ENCODE measurements at regions not wholly inside any gene's neighbourhood (a gene's known extent, or its start where the extent isn't known, plus 50 kb on each side); places are given as distances from the start of the nearest gene placed in this dataset.
"Not testable (repeated sequence)": the region's sequence is repeated elsewhere in the genome, so short reads cannot be mapped to it uniquely, and the experiment has no call there.

- H3K27ac ChIP-seq (ENCODE audit: low read length) = no peak overlapping the region
- ChIA-PET POLR2A (ENCODE audit: unreplicated experiment) (no interaction called here), CTCF (no interaction called here)
- no peaks in the 10 kb centered on the region for H3K79me2 ChIP-seq (ENCODE audit: low read length)
- H3K4me2 ChIP-seq (ENCODE audit: low read length) = no peak overlapping the region
- H3K9me2 ChIP-seq (replicated peaks; ENCODE audit: low read length) = no peaks in the 10 kb centered on the region
- BruUV-seq (replicated peaks) = no TSS peak
- TF ChIP-seq EZH2phosphoT487 (IDR thresholded peaks at IDR 0.05; ENCODE audit: borderline replicate concordance, low read length) = no peak
- TF ChIP-seq CTCF (conservative IDR thresholded peaks at IDR 0.05; ENCODE audit: low read depth, low read length) = no peak
- no peak for TF ChIP-seq EZH2 (IDR thresholded peaks at IDR 0.05; ENCODE audit: low read length, unreplicated experiment)
- H4K20me1 ChIP-seq (ENCODE audit: low read length) = no peaks in the 10 kb centered on the region
- no peak overlapping the region for H3K4me3 ChIP-seq (ENCODE audit: low read length)
- H3K27me3 ChIP-seq (ENCODE audit: low read length) = no peaks in the 10 kb centered on the region
- no peaks in the 10 kb centered on the region for H3K4me1 ChIP-seq (ENCODE audit: insufficient read depth, low read length)
- H2AFZ ChIP-seq (ENCODE audit: low read length) = no peak overlapping the region
- ATAC-seq (no peak), DNase-seq (peak; percentile 16)
- no peak overlapping the region for H3K9ac ChIP-seq (ENCODE audit: low read length)
- no peaks in the 10 kb centered on the region for H3F3A ChIP-seq (ENCODE audit: low read length, unreplicated experiment)
- intact Hi-C loops (cut with micrococcal nuclease) = no loop called here
- no peaks in the 10 kb centered on the region for H3K36me3 ChIP-seq (ENCODE audit: low read depth, low read length)
- no peaks in the 10 kb centered on the region for H3K9me3 ChIP-seq (ENCODE audit: low read length)
Measured at GRCh38 chr10:18822156-18822555, 162.9 kb downstream of the ARL5B start.

DNA sequence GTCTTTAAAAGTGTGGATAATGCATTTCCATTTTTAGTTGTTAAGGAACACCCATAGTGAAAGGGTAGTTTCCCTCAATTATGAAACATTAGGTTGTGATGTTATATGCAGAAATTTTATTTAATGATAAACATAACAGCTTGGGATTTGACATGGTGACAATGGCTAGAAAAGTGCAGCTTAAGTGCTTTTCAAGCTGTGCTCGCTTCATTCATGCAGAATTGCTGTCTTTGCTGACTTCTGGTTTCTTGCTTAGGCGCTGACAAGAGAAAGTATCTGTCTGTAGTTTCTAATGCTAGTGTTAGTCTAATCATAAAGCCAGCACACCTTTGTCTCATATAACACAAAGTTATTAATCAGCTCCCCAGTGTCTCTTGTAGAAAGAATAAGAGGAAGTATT is 170.0 kb downstream of the ARL5B start:
- Histone ChIP-seq H3K4me1 (ENCODE audit: insufficient read depth, low read length) (no peaks in the 10 kb centered on the region), H3K27ac (ENCODE audit: low read length) (no peak overlapping the region), H4K20me1 (ENCODE audit: low read length) (no peaks in the 10 kb centered on the region), H3F3A (ENCODE audit: low read length, unreplicated experiment) (no peaks in the 10 kb centered on the region), H2AFZ (ENCODE audit: low read length) (no peak overlapping the region), H3K79me2 (ENCODE audit: low read length) (no peaks in the 10 kb centered on the region), H3K4me2 (ENCODE audit: low read length) (no peak overlapping the region), H3K9ac (ENCODE audit: low read length) (no peak overlapping the region), H3K4me3 (ENCODE audit: low read length) (no peak overlapping the region), H3K9me3 (ENCODE audit: low read length) (no peaks in the 10 kb centered on the region), H3K36me3 (ENCODE audit: low read depth, low read length) (no peaks in the 10 kb centered on the region), H3K27me3 (ENCODE audit: low read length) (peaks cover 8% of the 10 kb centered on the region; the same call in 1 of the 2 replicates), H3K9me2 (replicated peaks; ENCODE audit: low read length) (no peaks in the 10 kb centered on the region)
- no peak for TF ChIP-seq CTCF (conservative IDR thresholded peaks at IDR 0.05; ENCODE audit: low read depth, low read length)
- no peak for TF ChIP-seq EZH2phosphoT487 (IDR thresholded peaks at IDR 0.05; ENCODE audit: borderline replicate concordance, low read length)
- CTCF ChIA-PET = no interaction called here
- DNase-seq (no peak), ATAC-seq (no peak)
- POLR2A ChIA-PET (ENCODE audit: unreplicated experiment) = no interaction called here
- intact Hi-C loops (cut with micrococcal nuclease) = no loop called here
- no TSS peak for BruUV-seq (replicated peaks)

- TF ChIP-seq EZH2phosphoT487 (IDR thresholded peaks at IDR 0.05; ENCODE audit: borderline replicate concordance, low read length) = no peak
- no peak for TF ChIP-seq EZH2 (IDR thresholded peaks at IDR 0.05; ENCODE audit: low read length, unreplicated experiment)
- TF ChIP-seq CTCF (conservative IDR thresholded peaks at IDR 0.05; ENCODE audit: low read depth, low read length) = no peak
- H3K27me3 ChIP-seq (ENCODE audit: low read length) = peaks cover 8% of the 10 kb centered on the region; the same call in 1 of the 2 replicates
- H3K36me3 ChIP-seq (ENCODE audit: low read depth, low read length) = no peaks in the 10 kb centered on the region
- H3K9me2 ChIP-seq (replicated peaks; ENCODE audit: low read length) = no peaks in the 10 kb centered on the region
- no TSS peak for BruUV-seq (replicated peaks)
- ATAC-seq = no peak
- H3K4me2 ChIP-seq (ENCODE audit: low read length) = no peak overlapping the region
- H4K20me1 ChIP-seq (ENCODE audit: low read length) = no peaks in the 10 kb centered on the region
- no peak overlapping the region for H3K9ac ChIP-seq (ENCODE audit: low read length)
- H2AFZ ChIP-seq (ENCODE audit: low read length) = no peak overlapping the region
- H3K9me3 ChIP-seq (ENCODE audit: low read length) = no peaks in the 10 kb centered on the region
- no peak overlapping the region for H3K27ac ChIP-seq (ENCODE audit: low read length)
- intact Hi-C loops (cut with micrococcal nuclease) = no loop called here
- H3K79me2 ChIP-seq (ENCODE audit: low read length) = no peaks in the 10 kb centered on the region
- no peaks in the 10 kb centered on the region for H3F3A ChIP-seq (ENCODE audit: low read length, unreplicated experiment)
- ChIA-PET CTCF (no interaction called here), POLR2A (ENCODE audit: unreplicated experiment) (no interaction called here)
- no peak for DNase-seq
- H3K4me3 ChIP-seq (ENCODE audit: low read length) = no peak overlapping the region
- no peaks in the 10 kb centered on the region for H3K4me1 ChIP-seq (ENCODE audit: insufficient read depth, low read length)
Measured at GRCh38 chr10:18830277-18830676, 171.0 kb downstream of the ARL5B start.

DNA sequence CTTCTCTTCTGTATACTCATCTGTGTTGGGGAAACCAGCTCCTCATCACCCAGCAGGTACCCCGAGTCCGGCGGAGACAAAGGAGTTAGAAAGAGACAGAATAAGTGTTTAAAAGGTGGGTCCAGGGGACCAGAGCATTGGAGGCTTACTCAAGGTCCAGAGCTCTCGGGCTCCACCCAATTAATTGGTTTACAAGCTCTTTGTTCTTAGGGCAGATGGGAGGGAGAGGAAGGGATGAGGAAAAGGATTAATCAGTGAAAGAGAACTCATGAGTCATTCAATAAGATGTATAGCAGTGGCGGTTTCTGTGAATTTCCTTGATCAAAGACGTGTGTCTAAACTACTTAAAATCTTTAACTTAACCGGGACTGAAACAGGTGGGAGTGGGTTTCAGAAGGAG is 192.0 kb upstream of the MALRD1 start:
- H3K27me3 ChIP-seq (ENCODE audit: low read length); H3K4me3 ChIP-seq (ENCODE audit: low read length); BruUV-seq (replicated peaks); DNase-seq; CTCF ChIA-PET; H4K20me1 ChIP-seq (ENCODE audit: low read length); H3K4me1 ChIP-seq (ENCODE audit: insufficient read depth, low read length); H2AFZ ChIP-seq (ENCODE audit: low read length); H3K9ac ChIP-seq (ENCODE audit: low read length); H3K79me2 ChIP-seq (ENCODE audit: low read length); H3K9me3 ChIP-seq (ENCODE audit: low read length); H3K27ac ChIP-seq (ENCODE audit: low read length); intact Hi-C loops (cut with micrococcal nuclease); H3K36me3 ChIP-seq (ENCODE audit: low read depth, low read length); H3K9me2 ChIP-seq (replicated peaks; ENCODE audit: low read length); H3K4me2 ChIP-seq (ENCODE audit: low read length); ATAC-seq; H3F3A ChIP-seq (ENCODE audit: low read length, unreplicated experiment); POLR2A ChIA-PET (ENCODE audit: unreplicated experiment): not testable (repeated sequence)
